ENCODE measurements at regions not wholly inside any gene's neighbourhood (a gene's known extent, or its start where the extent isn't known, plus 50 kb on each side); places are given as distances from the start of the nearest gene placed in this dataset.

DNA sequence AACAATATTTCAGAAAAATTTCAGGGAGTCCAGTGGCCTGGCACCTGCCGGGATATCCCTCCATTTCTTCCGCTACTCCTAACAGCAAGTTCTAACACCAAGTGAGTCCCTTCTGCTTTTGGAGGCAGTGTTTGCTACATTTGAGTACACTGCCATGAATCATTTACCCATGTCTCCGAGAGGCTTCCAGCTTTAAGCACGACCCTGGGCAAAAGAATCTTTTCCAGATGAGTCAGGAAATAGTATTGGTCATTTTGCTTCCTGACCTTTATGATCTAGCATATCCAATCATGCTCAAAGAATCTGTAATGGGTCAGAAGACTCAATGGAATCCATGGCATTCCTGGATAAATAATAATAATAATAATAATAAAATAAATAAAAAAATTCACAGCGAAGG is 60.7 kb upstream of the FMN2 start:
- Histone ChIP-seq H2AFZ (ENCODE audit: low read length) (no peak overlapping the region), H3K79me1 (ENCODE audit: low read depth, low read length) (no peaks in the 10 kb centered on the region), H2BK20ac (ENCODE audit: low read length) (no peak overlapping the region), H3K36me3 (ENCODE audit: control insufficient read depth in 2 of 4, insufficient read depth in 4 of 4, low read length in 3 of 4) (no peaks in the 10 kb centered on the region), H3K4ac (replicated peaks; ENCODE audit: insufficient read length, low read depth, low read length) (no peak overlapping the region), H2AK5ac (ENCODE audit: low read depth, low read length) (no peak overlapping the region), H4K20me1 (replicated peaks in 1 of 2; ENCODE audit: control insufficient read depth in 1 of 2, insufficient read depth in 2 of 2, low read length in 2 of 2) (no peaks in the 10 kb centered on the region), H3K27ac (ENCODE audit: low read depth, low read length) (no peak overlapping the region), H3K9ac (replicated peaks in 1 of 4; ENCODE audit: extremely low read depth in 1 of 4, low read depth in 3 of 4, low read length in 3 of 4) (no peak overlapping the region), H3K4me2 (ENCODE audit: insufficient read depth in 1 of 2, low read depth in 2 of 2, low read length in 2 of 2) (no peak overlapping the region), H3K56ac (replicated peaks; ENCODE audit: insufficient read length, low read depth, low read length) (no peak overlapping the region), H4K5ac (ENCODE audit: insufficient read length, low read depth, low read length) (no peak overlapping the region), H2BK5ac (ENCODE audit: low read depth, low read length) (no peak overlapping the region), H2BK12ac (ENCODE audit: low read depth, low read length) (no peak overlapping the region), H2BK120ac (replicated peaks; ENCODE audit: low read depth, low read length) (no peak overlapping the region), H3K9me3 (ENCODE audit: insufficient read depth in 2 of 2, low read depth in 1 of 2, low read length in 1 of 2) (no peaks in the 10 kb centered on the region), H3K27me3 (replicated peaks in 1 of 4; ENCODE audit: control insufficient read depth in 3 of 4, extremely low read depth in 1 of 4, insufficient read depth in 3 of 4, low read length in 3 of 4) (no peaks in the 10 kb centered on the region), H3K23me2 (ENCODE audit: low read depth, low read length) (no peaks in the 10 kb centered on the region), H3K18ac (ENCODE audit: extremely low read depth, low read length) (no peak overlapping the region), H3K14ac (ENCODE audit: insufficient read length) (no peak overlapping the region), H3K79me2 (ENCODE audit: control insufficient read depth in 1 of 2, insufficient read depth in 2 of 2, low read length in 2 of 2) (no peaks in the 10 kb centered on the region), H3K4me3 (ENCODE audit: extremely low read depth in 1 of 4, insufficient read depth in 2 of 4, low read depth in 3 of 4, low read length in 4 of 4) (no peak overlapping the region), H2BK15ac (ENCODE audit: low read length) (no peak overlapping the region), H3K23ac (ENCODE audit: insufficient read length) (no peak overlapping the region), H4K91ac (replicated peaks; ENCODE audit: insufficient read length, low read length) (no peak overlapping the region), H3K4me1 (replicated peaks in 1 of 4; ENCODE audit: control insufficient read depth in 3 of 4, insufficient read depth in 4 of 4, low read length in 3 of 4) (no peaks in the 10 kb centered on the region), H4K8ac (ENCODE audit: extremely low read depth, insufficient read depth, low read length) (no peak overlapping the region)
- DNase-seq (ENCODE audit: low read depth in 1 of 2, low spot score in 2 of 2) (no peak), FAIRE-seq (no peak)
- WGBS, 2 experiments (ENCODE audit: extremely low coverage in 1 of 2, insufficient coverage in 1 of 2, insufficient read length in 1 of 2, insufficient replicate concordance in 2 of 2, low coverage in 1 of 2, low lambda C conversion rate in 2 of 2, missing lambda C conversion rate in 1 of 2), result 92% methylated on average over 5 of the region's 5 CpGs; no CpG with 5 or more reads in 1 of the 2 experiments
- ChIA-PET CTCF (ENCODE audit: partially characterized antibody) (interaction anchor here (0.7 to 3.2 kb wide), 4 partner anchors 11 to 120 kb away, joined by 3 to 15 read pairs (median 4); no protein-coding TSS in a partner anchor), POLR2A (ENCODE audit: partially characterized antibody) (no interaction called here)
- no peak for TF ChIP-seq POLR2A (IDR thresholded peaks at IDR 0.05; ENCODE audit: control extremely low read depth in 1 of 2, low read depth in 2 of 2, low read length in 2 of 2)
- TF ChIP-seq CTBP2 (IDR thresholded peaks at IDR 0.05; ENCODE audit: borderline replicate concordance, insufficient read depth, insufficient read length, low read length), result no peak
- no peak for TF ChIP-seq RFX5 (IDR thresholded peaks at IDR 0.05; ENCODE audit: borderline replicate concordance, low read depth, low read length)
- TF ChIP-seq HDAC6 (IDR thresholded peaks at IDR 0.05; ENCODE audit: low read depth, low read length), result no peak
- TF ChIP-seq SUZ12 (IDR thresholded peaks at IDR 0.05; ENCODE audit: low read length), result no peak
- no peak for TF ChIP-seq KDM5A (IDR thresholded peaks at IDR 0.05; ENCODE audit: low read length)
- no peak for TF ChIP-seq TEAD4 (IDR thresholded peaks at IDR 0.05; ENCODE audit: low read depth, low read length)
- TF ChIP-seq MAFK (IDR thresholded peaks at IDR 0.05; ENCODE audit: low read depth, low read length), result no peak
- TF ChIP-seq, protein P1, sequence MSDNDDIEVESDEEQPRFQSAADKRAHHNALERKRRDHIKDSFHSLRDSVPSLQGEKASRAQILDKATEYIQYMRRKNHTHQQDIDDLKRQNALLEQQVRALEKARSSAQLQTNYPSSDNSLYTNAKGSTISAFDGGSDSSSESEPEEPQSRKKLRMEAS (IDR thresholded peaks at IDR 0.05), result no peak
- TF ChIP-seq POU5F1 (IDR thresholded peaks at IDR 0.05; ENCODE audit: low read depth, low read length), result no peak
- no peak for TF ChIP-seq EP300 (IDR thresholded peaks at IDR 0.05; ENCODE audit: borderline replicate concordance in 1 of 2, low read depth in 2 of 2, low read length in 2 of 2)

Measured in H1 (cell line).